ENCODE measurements at regions not wholly inside any gene's neighbourhood (a gene's known extent, or its start where the extent isn't known, plus 50 kb on each side); places are given as distances from the start of the nearest gene placed in this dataset.
"Not testable (repeated sequence)": the region's sequence is repeated elsewhere in the genome, so short reads cannot be mapped to it uniquely, and the experiment has no call there.

- H3K4me1 ChIP-seq (ENCODE audit: control insufficient read depth, insufficient read depth, low read length), result no peaks in the 10 kb centered on the region
- H3K9me3 ChIP-seq (replicated peaks; ENCODE audit: control insufficient read depth, low read depth, low read length), result peaks cover 6% of the 10 kb centered on the region
- no peaks in the 10 kb centered on the region for H3K36me3 ChIP-seq (ENCODE audit: control insufficient read depth, insufficient read depth, low read length)
- H3K27me3 ChIP-seq (ENCODE audit: control insufficient read depth, insufficient read depth, low read length), result no peaks in the 10 kb centered on the region
- no peak for DNase-seq
- H3K4me3 ChIP-seq (ENCODE audit: low read length), result no peak overlapping the region
- WGBS (ENCODE audit: insufficient coverage), result no CpG with 5 or more reads among the region's 1 CpG
- no peak overlapping the region for H3K27ac ChIP-seq (ENCODE audit: low read length)
Measured at GRCh38 chr14:27660683-27661082, 1062.8 kb upstream of the NOVA1 start.

GRCh38 chr14:27668531-27668930, 1070.7 kb upstream of the NOVA1 start:
- H3K9me3 ChIP-seq (replicated peaks; ENCODE audit: control insufficient read depth, low read depth, low read length), result no peaks in the 10 kb centered on the region
- no peaks in the 10 kb centered on the region for H3K36me3 ChIP-seq (ENCODE audit: control insufficient read depth, insufficient read depth, low read length)
- no peaks in the 10 kb centered on the region for H3K27me3 ChIP-seq (ENCODE audit: control insufficient read depth, insufficient read depth, low read length)
- H3K4me1 ChIP-seq (ENCODE audit: control insufficient read depth, insufficient read depth, low read length), result no peaks in the 10 kb centered on the region
- no peak for DNase-seq
- H3K4me3 ChIP-seq (ENCODE audit: low read length), result no peak overlapping the region
- no peak overlapping the region for H3K27ac ChIP-seq (ENCODE audit: low read length)

GRCh38 chr14:27672047-27672446, 1074.2 kb upstream of the NOVA1 start:
- no peak overlapping the region for H3K27ac ChIP-seq (ENCODE audit: low read length)
- no peak overlapping the region for H3K4me3 ChIP-seq (ENCODE audit: low read length)
- H3K4me1 ChIP-seq (ENCODE audit: control insufficient read depth, insufficient read depth, low read length), result no peaks in the 10 kb centered on the region
- H3K27me3 ChIP-seq (ENCODE audit: control insufficient read depth, insufficient read depth, low read length), result no peaks in the 10 kb centered on the region
- WGBS (ENCODE audit: insufficient coverage), result no CpG with 5 or more reads among the region's 3 CpGs
- no peaks in the 10 kb centered on the region for H3K9me3 ChIP-seq (replicated peaks; ENCODE audit: control insufficient read depth, low read depth, low read length)
- no peaks in the 10 kb centered on the region for H3K36me3 ChIP-seq (ENCODE audit: control insufficient read depth, insufficient read depth, low read length)
- peak; percentile 38 for DNase-seq

GRCh38 chr14:27672811-27673737, 1075.2 kb upstream of the NOVA1 start:
- peak; percentile 84 for DNase-seq
- H3K4me3 ChIP-seq (ENCODE audit: low read length); H3K9me3 ChIP-seq (replicated peaks; ENCODE audit: control insufficient read depth, low read depth, low read length); H3K36me3 ChIP-seq (ENCODE audit: control insufficient read depth, insufficient read depth, low read length); H3K4me1 ChIP-seq (ENCODE audit: control insufficient read depth, insufficient read depth, low read length); H3K27me3 ChIP-seq (ENCODE audit: control insufficient read depth, insufficient read depth, low read length); H3K27ac ChIP-seq (ENCODE audit: low read length): not testable (repeated sequence)
- WGBS (ENCODE audit: insufficient coverage), result 95% methylated on average over 15 of the region's 30 CpGs

GRCh38 chr14:27686137-27686536, 1080.5 kb upstream of the FOXG1 start:
- Histone ChIP-seq H3K4me1 (ENCODE audit: control insufficient read depth, insufficient read depth, low read length) (no peaks in the 10 kb centered on the region), H3K36me3 (ENCODE audit: control insufficient read depth, insufficient read depth, low read length) (no peaks in the 10 kb centered on the region), H3K9me3 (replicated peaks; ENCODE audit: control insufficient read depth, low read depth, low read length) (no peaks in the 10 kb centered on the region), H3K4me3 (ENCODE audit: low read length) (no peak overlapping the region), H3K27ac (ENCODE audit: low read length) (no peak overlapping the region), H3K27me3 (ENCODE audit: control insufficient read depth, insufficient read depth, low read length) (no peaks in the 10 kb centered on the region)
- WGBS (ENCODE audit: insufficient coverage), result no CpG with 5 or more reads among the region's 1 CpG
- no peak for DNase-seq

- DNase-seq, result no peak
- WGBS (ENCODE audit: insufficient coverage), result 92% methylated on average over 4 of the region's 8 CpGs
- Histone ChIP-seq H3K4me1 (ENCODE audit: control insufficient read depth, insufficient read depth, low read length) (no peaks in the 10 kb centered on the region), H3K27ac (ENCODE audit: low read length) (no peak overlapping the region), H3K27me3 (ENCODE audit: control insufficient read depth, insufficient read depth, low read length) (no peaks in the 10 kb centered on the region), H3K4me3 (ENCODE audit: low read length) (no peak overlapping the region), H3K9me3 (replicated peaks; ENCODE audit: control insufficient read depth, low read depth, low read length) (no peaks in the 10 kb centered on the region), H3K36me3 (ENCODE audit: control insufficient read depth, insufficient read depth, low read length) (no peaks in the 10 kb centered on the region)
Measured at GRCh38 chr14:27688841-27689444, 1077.6 kb upstream of the FOXG1 start.

- WGBS (ENCODE audit: insufficient coverage), result no CpG with 5 or more reads among the region's 2 CpGs
Measured at GRCh38 chr14:27712364-27712763, 1054.2 kb upstream of the FOXG1 start.

GRCh38 chr14:27715561-27715960, 1051.0 kb upstream of the FOXG1 start:
- no peak overlapping the region for H3K4me3 ChIP-seq (ENCODE audit: low read length)
- H3K36me3 ChIP-seq (ENCODE audit: control insufficient read depth, insufficient read depth, low read length), result no peaks in the 10 kb centered on the region
- DNase-seq, result no peak
- no peak overlapping the region for H3K27ac ChIP-seq (ENCODE audit: low read length)
- peaks cover 6% of the 10 kb centered on the region for H3K9me3 ChIP-seq (replicated peaks; ENCODE audit: control insufficient read depth, low read depth, low read length)
- H3K4me1 ChIP-seq (ENCODE audit: control insufficient read depth, insufficient read depth, low read length), result no peaks in the 10 kb centered on the region
- no peaks in the 10 kb centered on the region for H3K27me3 ChIP-seq (ENCODE audit: control insufficient read depth, insufficient read depth, low read length)

More at GRCh38 chr14:27712364-27712763, 1054.2 kb upstream of the FOXG1 start:
- Histone ChIP-seq H3K9me3 (replicated peaks; ENCODE audit: control insufficient read depth, low read depth, low read length) (peaks cover 6% of the 10 kb centered on the region), H3K36me3 (ENCODE audit: control insufficient read depth, insufficient read depth, low read length) (no peaks in the 10 kb centered on the region), H3K4me3 (ENCODE audit: low read length) (no peak overlapping the region), H3K27ac (ENCODE audit: low read length) (no peak overlapping the region), H3K4me1 (ENCODE audit: control insufficient read depth, insufficient read depth, low read length) (no peaks in the 10 kb centered on the region), H3K27me3 (ENCODE audit: control insufficient read depth, insufficient read depth, low read length) (no peaks in the 10 kb centered on the region)
- no peak for DNase-seq

GRCh38 chr14:27721760-27722159, 1044.8 kb upstream of the FOXG1 start:
- Histone ChIP-seq H3K36me3 (ENCODE audit: control insufficient read depth, insufficient read depth, low read length) (no peaks in the 10 kb centered on the region), H3K4me3 (ENCODE audit: low read length) (no peak overlapping the region), H3K9me3 (replicated peaks; ENCODE audit: control insufficient read depth, low read depth, low read length) (no peaks in the 10 kb centered on the region), H3K27me3 (ENCODE audit: control insufficient read depth, insufficient read depth, low read length) (no peaks in the 10 kb centered on the region), H3K4me1 (ENCODE audit: control insufficient read depth, insufficient read depth, low read length) (no peaks in the 10 kb centered on the region), H3K27ac (ENCODE audit: low read length) (no peak overlapping the region)
- DNase-seq, result no peak

GRCh38 chr14:27725482-27725881, 1041.1 kb upstream of the FOXG1 start:
- DNase-seq, result no peak

More at GRCh38 chr14:27725482-27725881, 1041.1 kb upstream of the FOXG1 start:
- no peak overlapping the region for H3K4me3 ChIP-seq (ENCODE audit: low read length)
- no peaks in the 10 kb centered on the region for H3K4me1 ChIP-seq (ENCODE audit: control insufficient read depth, insufficient read depth, low read length)
- WGBS (ENCODE audit: insufficient coverage), result no CpG with 5 or more reads among the region's 4 CpGs
- no peaks in the 10 kb centered on the region for H3K9me3 ChIP-seq (replicated peaks; ENCODE audit: control insufficient read depth, low read depth, low read length)
- H3K27ac ChIP-seq (ENCODE audit: low read length), result no peak overlapping the region
- H3K27me3 ChIP-seq (ENCODE audit: control insufficient read depth, insufficient read depth, low read length), result no peaks in the 10 kb centered on the region
- no peaks in the 10 kb centered on the region for H3K36me3 ChIP-seq (ENCODE audit: control insufficient read depth, insufficient read depth, low read length)

All from muscle of leg (tissue), 3 donors.